ENCODE measurements at regions not wholly inside any gene's neighbourhood (a gene's known extent, or its start where the extent isn't known, plus 50 kb on each side); places are given as distances from the start of the nearest gene placed in this dataset.

DNA sequence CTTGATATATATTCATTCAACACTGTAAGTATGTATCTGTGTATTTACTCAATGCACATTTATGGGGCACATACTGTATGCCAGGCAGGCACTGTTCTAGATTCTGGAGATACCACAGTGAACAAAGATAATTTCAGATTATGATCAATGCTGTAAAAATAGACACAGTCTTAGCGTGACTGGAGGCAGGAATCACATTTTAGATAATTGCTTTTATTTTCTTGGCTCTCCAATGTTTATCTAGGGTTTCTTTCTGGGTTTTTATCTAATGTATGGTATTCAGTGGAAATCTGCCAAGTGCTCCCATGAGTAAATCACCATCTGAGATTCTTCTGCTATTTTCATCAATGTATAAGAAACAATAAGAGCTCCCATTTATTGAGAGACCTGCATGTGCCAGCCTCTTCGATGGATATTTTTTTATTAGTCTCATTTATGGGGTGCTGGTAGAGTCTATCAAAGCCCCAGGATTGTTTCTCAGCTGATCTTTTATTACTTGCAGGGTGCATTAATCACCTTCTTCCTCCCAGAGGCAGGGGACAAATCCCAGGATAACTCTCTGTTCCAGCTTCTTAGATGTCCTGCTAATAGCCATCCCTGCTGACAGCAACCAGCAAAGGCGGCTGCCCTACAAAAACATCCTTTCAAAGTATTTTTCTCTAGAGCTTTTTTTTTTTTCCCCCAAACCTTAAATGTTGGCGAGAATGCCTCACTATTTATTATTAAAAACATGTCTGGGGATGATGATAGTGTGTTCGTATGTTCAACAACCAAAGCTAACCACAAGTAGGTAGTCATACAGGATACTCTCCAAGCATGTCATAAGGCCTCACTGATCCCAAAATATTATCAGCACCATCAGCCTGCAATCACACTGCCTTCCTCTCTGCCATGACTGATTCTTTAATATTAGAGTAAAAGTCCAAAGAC is 331.0 kb upstream of the RASGRP1 start:
- no peak overlapping the region for H3K4me3 ChIP-seq (ENCODE audit: control insufficient read depth in 1 of 7, extremely low read depth in 1 of 7, insufficient read depth in 4 of 7, low read depth in 2 of 7, low read length in 6 of 7)
- 100% methylated on average over 1 of the region's 5 CpGs for WGBS (ENCODE audit: insufficient coverage)
- POLR2A ChIA-PET: no interaction called here
- no peak overlapping the region for H3K27ac ChIP-seq (ENCODE audit: insufficient read depth in 1 of 2, low read depth in 1 of 2, low read length in 2 of 2, poor library complexity in 1 of 2, severe bottlenecking in 2 of 2)
- no peaks in the 10 kb centered on the region for H3K36me3 ChIP-seq (ENCODE audit: control insufficient read depth in 4 of 4, insufficient read depth in 4 of 4, low read length in 3 of 4)
- H3K9me3 ChIP-seq (ENCODE audit: control extremely low read depth in 1 of 5, control insufficient read depth in 4 of 5, insufficient read depth in 2 of 5, low read depth in 1 of 5, low read length in 4 of 5): peaks cover 0 to 4% (median 0%) of the 10 kb centered on the region in 5 experiments
- no peak for DNase-seq
- H3K27me3 ChIP-seq (replicated peaks in 2 of 5; ENCODE audit: control insufficient read depth in 4 of 5, insufficient read depth in 5 of 5, low read length in 4 of 5): no peaks in the 10 kb centered on the region
- CTCF ChIA-PET: no interaction called here
- H3K4me1 ChIP-seq (ENCODE audit: control extremely low read depth in 1 of 4, control insufficient read depth in 4 of 4, insufficient read depth in 4 of 4, low read length in 3 of 4): no peaks in the 10 kb centered on the region

- H3K4me3 ChIP-seq (ENCODE audit: control insufficient read depth in 1 of 7, extremely low read depth in 1 of 7, insufficient read depth in 4 of 7, low read depth in 2 of 7, low read length in 6 of 7): no peak overlapping the region
- no peaks in the 10 kb centered on the region for H3K27me3 ChIP-seq (replicated peaks in 2 of 5; ENCODE audit: control insufficient read depth in 4 of 5, insufficient read depth in 5 of 5, low read length in 4 of 5)
- H3K4me1 ChIP-seq (ENCODE audit: control extremely low read depth in 1 of 4, control insufficient read depth in 4 of 4, insufficient read depth in 4 of 4, low read length in 3 of 4): no peaks in the 10 kb centered on the region
- no peak overlapping the region for H3K27ac ChIP-seq (ENCODE audit: insufficient read depth in 1 of 2, low read depth in 1 of 2, low read length in 2 of 2, poor library complexity in 1 of 2, severe bottlenecking in 2 of 2)
- ChIA-PET POLR2A (no interaction called here), CTCF (no interaction called here)
- no peak for DNase-seq
- 100% methylated on average over 1 of the region's 1 CpG for WGBS (ENCODE audit: insufficient coverage)
- H3K9me3 ChIP-seq (ENCODE audit: control extremely low read depth in 1 of 5, control insufficient read depth in 4 of 5, insufficient read depth in 2 of 5, low read depth in 1 of 5, low read length in 4 of 5): peaks cover 0 to 4% (median 0%) of the 10 kb centered on the region in 5 experiments
- no peaks in the 10 kb centered on the region for H3K36me3 ChIP-seq (ENCODE audit: control insufficient read depth in 4 of 4, insufficient read depth in 4 of 4, low read length in 3 of 4)
Measured at GRCh38 chr15:38896647-38897046, 332.0 kb upstream of the RASGRP1 start.

- Histone ChIP-seq H3K27me3 (replicated peaks in 2 of 5; ENCODE audit: control insufficient read depth in 4 of 5, insufficient read depth in 5 of 5, low read length in 4 of 5) (no peaks in the 10 kb centered on the region), H3K4me3 (ENCODE audit: control insufficient read depth in 1 of 7, extremely low read depth in 1 of 7, insufficient read depth in 4 of 7, low read depth in 2 of 7, low read length in 6 of 7) (no peak overlapping the region), H3K27ac (ENCODE audit: insufficient read depth in 1 of 2, low read depth in 1 of 2, low read length in 2 of 2, poor library complexity in 1 of 2, severe bottlenecking in 2 of 2) (no peak overlapping the region), H3K4me1 (ENCODE audit: control extremely low read depth in 1 of 4, control insufficient read depth in 4 of 4, insufficient read depth in 4 of 4, low read length in 3 of 4) (no peaks in the 10 kb centered on the region), H3K9me3 (ENCODE audit: control extremely low read depth in 1 of 5, control insufficient read depth in 4 of 5, insufficient read depth in 2 of 5, low read depth in 1 of 5, low read length in 4 of 5) (peaks cover 0 to 1% (median 0%) of the 10 kb centered on the region in 5 experiments), H3K36me3 (ENCODE audit: control insufficient read depth in 4 of 4, insufficient read depth in 4 of 4, low read length in 3 of 4) (no peaks in the 10 kb centered on the region)
- ChIA-PET CTCF (interaction anchor here (0.9 kb wide), 1 partner anchor 108 kb away, joined by 3 read pairs; no protein-coding TSS in a partner anchor), POLR2A (no interaction called here)
- no CpG with 5 or more reads among the region's 1 CpG for WGBS (ENCODE audit: insufficient coverage)
- DNase-seq: peak in 2 of 3 donors; percentile 20 to 24
Measured at GRCh38 chr15:38897551-38897950, 332.9 kb upstream of the RASGRP1 start.

- no peaks in the 10 kb centered on the region for H3K36me3 ChIP-seq (ENCODE audit: control insufficient read depth in 4 of 4, insufficient read depth in 4 of 4, low read length in 3 of 4)
- DNase-seq: no peak
- CTCF ChIA-PET: interaction anchor here (0.9 kb wide), 1 partner anchor 109 kb away, joined by 3 read pairs; no protein-coding TSS in a partner anchor
- H3K4me3 ChIP-seq (ENCODE audit: control insufficient read depth in 1 of 7, extremely low read depth in 1 of 7, insufficient read depth in 4 of 7, low read depth in 2 of 7, low read length in 6 of 7): no peak overlapping the region
- no peaks in the 10 kb centered on the region for H3K4me1 ChIP-seq (ENCODE audit: control extremely low read depth in 1 of 4, control insufficient read depth in 4 of 4, insufficient read depth in 4 of 4, low read length in 3 of 4)
- no peak overlapping the region for H3K27ac ChIP-seq (ENCODE audit: insufficient read depth in 1 of 2, low read depth in 1 of 2, low read length in 2 of 2, poor library complexity in 1 of 2, severe bottlenecking in 2 of 2)
- POLR2A ChIA-PET: interaction anchor here (0.6 kb wide), 1 partner anchor 496 kb away, joined by 3 read pairs; no protein-coding TSS in a partner anchor
- H3K9me3 ChIP-seq (ENCODE audit: control extremely low read depth in 1 of 5, control insufficient read depth in 4 of 5, insufficient read depth in 2 of 5, low read depth in 1 of 5, low read length in 4 of 5): no peaks in the 10 kb centered on the region
- no peaks in the 10 kb centered on the region for H3K27me3 ChIP-seq (replicated peaks in 2 of 5; ENCODE audit: control insufficient read depth in 4 of 5, insufficient read depth in 5 of 5, low read length in 4 of 5)
- no CpG with 5 or more reads among the region's 1 CpG for WGBS (ENCODE audit: insufficient coverage)
Measured at GRCh38 chr15:38898236-38898635, 333.6 kb upstream of the RASGRP1 start.

GRCh38 chr15:38899300-38899699 is 334.7 kb upstream of the RASGRP1 start:
- H3K4me1 ChIP-seq (ENCODE audit: control extremely low read depth in 1 of 4, control insufficient read depth in 4 of 4, insufficient read depth in 4 of 4, low read length in 3 of 4): no peaks in the 10 kb centered on the region
- no peak overlapping the region for H3K27ac ChIP-seq (ENCODE audit: insufficient read depth in 1 of 2, low read depth in 1 of 2, low read length in 2 of 2, poor library complexity in 1 of 2, severe bottlenecking in 2 of 2)
- no peak overlapping the region for H3K4me3 ChIP-seq (ENCODE audit: control insufficient read depth in 1 of 7, extremely low read depth in 1 of 7, insufficient read depth in 4 of 7, low read depth in 2 of 7, low read length in 6 of 7)
- H3K9me3 ChIP-seq (ENCODE audit: control extremely low read depth in 1 of 5, control insufficient read depth in 4 of 5, insufficient read depth in 2 of 5, low read depth in 1 of 5, low read length in 4 of 5): no peaks in the 10 kb centered on the region
- DNase-seq: no peak
- ChIA-PET CTCF (no interaction called here), POLR2A (no interaction called here)
- 100% methylated on average over 1 of the region's 2 CpGs for WGBS (ENCODE audit: insufficient coverage)
- H3K36me3 ChIP-seq (ENCODE audit: control insufficient read depth in 4 of 4, insufficient read depth in 4 of 4, low read length in 3 of 4): no peaks in the 10 kb centered on the region
- no peaks in the 10 kb centered on the region for H3K27me3 ChIP-seq (replicated peaks in 2 of 5; ENCODE audit: control insufficient read depth in 4 of 5, insufficient read depth in 5 of 5, low read length in 4 of 5)

- Histone ChIP-seq H3K36me3 (ENCODE audit: control insufficient read depth in 4 of 4, insufficient read depth in 4 of 4, low read length in 3 of 4) (no peaks in the 10 kb centered on the region), H3K4me1 (ENCODE audit: control extremely low read depth in 1 of 4, control insufficient read depth in 4 of 4, insufficient read depth in 4 of 4, low read length in 3 of 4) (no peaks in the 10 kb centered on the region), H3K9me3 (ENCODE audit: control extremely low read depth in 1 of 5, control insufficient read depth in 4 of 5, insufficient read depth in 2 of 5, low read depth in 1 of 5, low read length in 4 of 5) (peaks cover 0 to 5% (median 2%) of the 10 kb centered on the region in 5 experiments), H3K27me3 (replicated peaks in 2 of 5; ENCODE audit: control insufficient read depth in 4 of 5, insufficient read depth in 5 of 5, low read length in 4 of 5) (no peaks in the 10 kb centered on the region), H3K4me3 (ENCODE audit: control insufficient read depth in 1 of 7, extremely low read depth in 1 of 7, insufficient read depth in 4 of 7, low read depth in 2 of 7, low read length in 6 of 7) (no peak overlapping the region), H3K27ac (ENCODE audit: insufficient read depth in 1 of 2, low read depth in 1 of 2, low read length in 2 of 2, poor library complexity in 1 of 2, severe bottlenecking in 2 of 2) (no peak overlapping the region)
- WGBS (ENCODE audit: insufficient coverage): 100% methylated on average over 1 of the region's 4 CpGs
- ChIA-PET POLR2A (no interaction called here), CTCF (no interaction called here)
- DNase-seq: no peak
Measured at GRCh38 chr15:38904298-38904697, 339.7 kb upstream of the RASGRP1 start.

DNA sequence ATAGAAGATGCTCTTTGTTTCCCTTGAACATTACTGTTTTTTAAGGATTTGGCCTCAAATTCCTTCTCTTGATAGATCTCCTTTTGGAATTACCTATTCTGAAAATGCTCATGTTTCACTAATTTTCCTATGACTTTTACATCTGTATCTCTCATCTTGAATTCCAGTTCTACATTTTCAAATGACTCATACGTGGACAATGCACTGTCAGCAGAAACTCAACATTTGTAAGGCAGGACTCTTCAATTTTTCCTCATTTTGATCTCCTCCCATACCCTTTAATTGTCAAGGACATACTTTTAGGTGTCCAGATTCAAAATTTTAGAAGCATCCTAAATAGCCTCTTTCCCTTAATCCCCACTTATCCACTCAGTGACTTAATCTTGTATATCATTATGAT is 341.0 kb upstream of the RASGRP1 start:
- Histone ChIP-seq H3K27me3 (replicated peaks in 2 of 5; ENCODE audit: control insufficient read depth in 4 of 5, insufficient read depth in 5 of 5, low read length in 4 of 5) (no peaks in the 10 kb centered on the region), H3K4me3 (ENCODE audit: control insufficient read depth in 1 of 7, extremely low read depth in 1 of 7, insufficient read depth in 4 of 7, low read depth in 2 of 7, low read length in 6 of 7) (no peak overlapping the region), H3K4me1 (ENCODE audit: control extremely low read depth in 1 of 4, control insufficient read depth in 4 of 4, insufficient read depth in 4 of 4, low read length in 3 of 4) (no peaks in the 10 kb centered on the region), H3K27ac (ENCODE audit: insufficient read depth in 1 of 2, low read depth in 1 of 2, low read length in 2 of 2, poor library complexity in 1 of 2, severe bottlenecking in 2 of 2) (no peak overlapping the region), H3K9me3 (ENCODE audit: control extremely low read depth in 1 of 5, control insufficient read depth in 4 of 5, insufficient read depth in 2 of 5, low read depth in 1 of 5, low read length in 4 of 5) (peaks cover 2 to 5% (median 4%) of the 10 kb centered on the region in 5 experiments), H3K36me3 (ENCODE audit: control insufficient read depth in 4 of 4, insufficient read depth in 4 of 4, low read length in 3 of 4) (no peaks in the 10 kb centered on the region)
- ChIA-PET CTCF (no interaction called here), POLR2A (no interaction called here)
- DNase-seq: no peak
- 100% methylated on average over 1 of the region's 1 CpG for WGBS (ENCODE audit: insufficient coverage)
